ENCODE measurements at regions not wholly inside any gene's neighbourhood (a gene's known extent, or its start where the extent isn't known, plus 50 kb on each side); places are given as distances from the start of the nearest gene placed in this dataset.

- Histone ChIP-seq H3K4me3 (replicated peaks in 1 of 2; ENCODE audit: low read depth in 1 of 2, low read length in 2 of 2) (no peak overlapping the region), H3K36me3 (ENCODE audit: control insufficient read depth in 1 of 2, insufficient read depth in 2 of 2, low read length in 2 of 2) (no peaks in the 10 kb centered on the region), H4K20me1 (ENCODE audit: insufficient read depth) (no peaks in the 10 kb centered on the region), H3K4me2 (ENCODE audit: low read length) (no peak overlapping the region), H3K4me1 (ENCODE audit: control insufficient read depth in 1 of 2, insufficient read depth in 2 of 2, low read length in 2 of 2) (no peaks in the 10 kb centered on the region), H3K27me3 (ENCODE audit: insufficient read depth, low read length) (peaks cover 13% of the 10 kb centered on the region), H3K9ac (ENCODE audit: low read length) (no peak overlapping the region), H3K79me2 (ENCODE audit: insufficient read depth, low read length) (no peaks in the 10 kb centered on the region), H3K27ac (ENCODE audit: low read depth, low read length) (no peak overlapping the region), H3K9me3 (ENCODE audit: control insufficient read depth in 1 of 2, insufficient read depth in 1 of 2, low read depth in 1 of 2, low read length in 2 of 2) (no peaks in the 10 kb centered on the region), H3K9me2 (ENCODE audit: insufficient read depth) (no peaks in the 10 kb centered on the region), H2AFZ (ENCODE audit: low read depth, low read length, poor library complexity, severe bottlenecking) (no peak overlapping the region)
- TF ChIP-seq RAD21 (IDR thresholded peaks at IDR 0.05; ENCODE audit: low read depth) (no peak), ELF1 (IDR thresholded peaks at IDR 0.05; ENCODE audit: borderline replicate concordance, low read depth) (no peak), SP1 (IDR thresholded peaks at IDR 0.05; ENCODE audit: low read depth) (no peak), TCF7L2 (IDR thresholded peaks at IDR 0.05; ENCODE audit: borderline replicate concordance, extremely low read depth, insufficient read depth, insufficient read length) (no peak), SIN3A (IDR thresholded peaks at IDR 0.05; ENCODE audit: low read depth) (no peak), ZFX (IDR thresholded peaks at IDR 0.05) (no peak)
- TF ChIP-seq, protein P1, sequence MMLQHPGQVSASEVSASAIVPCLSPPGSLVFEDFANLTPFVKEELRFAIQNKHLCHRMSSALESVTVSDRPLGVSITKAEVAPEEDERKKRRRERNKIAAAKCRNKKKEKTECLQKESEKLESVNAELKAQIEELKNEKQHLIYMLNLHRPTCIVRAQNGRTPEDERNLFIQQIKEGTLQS (IDR thresholded peaks at IDR 0.05), result no peak
- DNase-seq (ENCODE audit: low read depth, low spot score) (no peak), ATAC-seq (no peak)
- no TSS peak for BruUV-seq (replicated peaks)
- intact Hi-C loops (cut with micrococcal nuclease), result no loop called here
- POLR2A ChIA-PET, result no interaction called here
- CTCF ChIA-PET, result no interaction called here
- RAD21 ChIA-PET (ENCODE audit: low non-redundant PET in 1 of 2, low total read pairs in 2 of 2, uncharacterized antibody in 2 of 2, unreplicated experiment in 2 of 2), result no interaction called here
Measured at GRCh38 chr9:120038342-120038741, 541.6 kb downstream of the CDK5RAP2 start.

- peaks cover 9% of the 10 kb centered on the region; the same call in 1 of the 2 replicates for H3K27me3 ChIP-seq (ENCODE audit: insufficient read depth, low read length)
- no peak overlapping the region for H3K4me3 ChIP-seq (replicated peaks in 1 of 2; ENCODE audit: low read depth in 1 of 2, low read length in 2 of 2)
- BruUV-seq (replicated peaks), result no TSS peak
- H3K36me3 ChIP-seq (ENCODE audit: control insufficient read depth in 1 of 2, insufficient read depth in 2 of 2, low read length in 2 of 2), result no peaks in the 10 kb centered on the region
- ChIA-PET CTCF (interaction anchor here (1.2 kb wide), 1 partner anchor 64 kb away, joined by 4 read pairs; no protein-coding TSS in a partner anchor), POLR2A (no interaction called here), RAD21 (ENCODE audit: low non-redundant PET in 1 of 2, low total read pairs in 2 of 2, uncharacterized antibody in 2 of 2, unreplicated experiment in 2 of 2) (no interaction called here)
- DNase-seq (ENCODE audit: low read depth, low spot score), result no peak
- H3K79me2 ChIP-seq (ENCODE audit: insufficient read depth, low read length), result no peaks in the 10 kb centered on the region
- H3K9me2 ChIP-seq (ENCODE audit: insufficient read depth), result no peaks in the 10 kb centered on the region
- H3K4me2 ChIP-seq (ENCODE audit: low read length), result no peak overlapping the region
- no peak overlapping the region for H3K9ac ChIP-seq (ENCODE audit: low read length)
- H3K27ac ChIP-seq (ENCODE audit: low read depth, low read length), result no peak overlapping the region
- peak; percentile 67 for ATAC-seq
- intact Hi-C loops (cut with micrococcal nuclease), result no loop called here
- H3K4me1 ChIP-seq (ENCODE audit: control insufficient read depth in 1 of 2, insufficient read depth in 2 of 2, low read length in 2 of 2), result no peaks in the 10 kb centered on the region
- no peak overlapping the region for H2AFZ ChIP-seq (ENCODE audit: low read depth, low read length, poor library complexity, severe bottlenecking)
- no peaks in the 10 kb centered on the region for H3K9me3 ChIP-seq (ENCODE audit: control insufficient read depth in 1 of 2, insufficient read depth in 1 of 2, low read depth in 1 of 2, low read length in 2 of 2)
- H4K20me1 ChIP-seq (ENCODE audit: insufficient read depth), result no peaks in the 10 kb centered on the region
- peak; percentile 30 to 62 (median 55); a peak in 4 of 6 replicates for TF ChIP-seq CTCF (IDR thresholded peaks at IDR 0.05 in 2 of 3, conservative IDR thresholded peaks at IDR 0.05 in 1 of 3; ENCODE audit: borderline replicate concordance in 1 of 3, insufficient read depth in 1 of 3, low read depth in 2 of 3, low read length in 2 of 3)
- TF ChIP-seq, protein P1 (IDR thresholded peaks at IDR 0.05), result no peak
- no peak for TF ChIP-seq POLR2A (IDR thresholded peaks at IDR 0.05; ENCODE audit: borderline replicate concordance, extremely low read depth, insufficient read depth, insufficient read length)
- peak; percentile 29 for TF ChIP-seq RAD21 (IDR thresholded peaks at IDR 0.05; ENCODE audit: low read depth)
Measured at GRCh38 chr9:120032639-120033038, 547.3 kb downstream of the CDK5RAP2 start.

All from HCT116 (cell line).